Fibroblast of villous mesenchyme (primary cell): ENCODE measurements at regions not wholly inside any gene's neighbourhood (a gene's known extent, or its start where the extent isn't known, plus 50 kb on each side); places are given as distances from the start of the nearest gene placed in this dataset.

Experiments
- DNase-seq: peaks from one replicate; pipeline ENCODE4 v3.0.0-alpha.2; 2010; ENCODE audit warnings: low read depth
- H3K4me3 ChIP-seq: 2 replicates; pipeline ENCODE4 v1.5.1; 2011; ENCODE audit warnings: low read depth, mild to moderate bottlenecking, low read length
- TF ChIP-seq, protein P1 (sequence below): IDR thresholded peaks from 2 replicates; pipeline ENCODE4 v1.5.1; 2012; ENCODE audit warnings: low read depth, mild to moderate bottlenecking, low read length; ENCODE audit not compliant: insufficient read depth

DNA sequence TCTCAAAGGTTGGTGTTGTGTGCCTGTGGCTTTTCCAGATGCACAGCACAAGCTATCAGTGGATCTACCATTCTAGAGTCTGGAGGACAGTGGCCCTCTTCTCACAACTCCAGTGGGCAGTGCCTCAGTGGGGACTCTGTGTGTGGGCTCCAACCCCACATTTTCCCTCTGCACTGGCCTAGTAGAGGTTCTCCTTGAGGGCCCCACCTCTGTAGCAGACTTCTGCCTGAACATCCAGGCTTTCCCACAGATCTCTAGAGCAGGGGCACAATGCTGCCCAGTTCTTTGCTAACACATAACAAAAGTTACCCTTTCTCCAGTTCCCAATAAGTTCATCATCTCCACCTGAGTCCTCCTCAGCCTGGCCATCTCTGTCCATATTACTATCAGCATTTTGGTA lies 102.1 kb upstream of the ANKRD55 start:
- no peak for DNase-seq
- TF ChIP-seq, protein P1, sequence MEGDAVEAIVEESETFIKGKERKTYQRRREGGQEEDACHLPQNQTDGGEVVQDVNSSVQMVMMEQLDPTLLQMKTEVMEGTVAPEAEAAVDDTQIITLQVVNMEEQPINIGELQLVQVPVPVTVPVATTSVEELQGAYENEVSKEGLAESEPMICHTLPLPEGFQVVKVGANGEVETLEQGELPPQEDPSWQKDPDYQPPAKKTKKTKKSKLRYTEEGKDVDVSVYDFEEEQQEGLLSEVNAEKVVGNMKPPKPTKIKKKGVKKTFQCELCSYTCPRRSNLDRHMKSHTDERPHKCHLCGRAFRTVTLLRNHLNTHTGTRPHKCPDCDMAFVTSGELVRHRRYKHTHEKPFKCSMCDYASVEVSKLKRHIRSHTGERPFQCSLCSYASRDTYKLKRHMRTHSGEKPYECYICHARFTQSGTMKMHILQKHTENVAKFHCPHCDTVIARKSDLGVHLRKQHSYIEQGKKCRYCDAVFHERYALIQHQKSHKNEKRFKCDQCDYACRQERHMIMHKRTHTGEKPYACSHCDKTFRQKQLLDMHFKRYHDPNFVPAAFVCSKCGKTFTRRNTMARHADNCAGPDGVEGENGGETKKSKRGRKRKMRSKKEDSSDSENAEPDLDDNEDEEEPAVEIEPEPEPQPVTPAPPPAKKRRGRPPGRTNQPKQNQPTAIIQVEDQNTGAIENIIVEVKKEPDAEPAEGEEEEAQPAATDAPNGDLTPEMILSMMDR, result no peak
- H3K4me3 ChIP-seq, result no peak overlapping the region

DNA sequence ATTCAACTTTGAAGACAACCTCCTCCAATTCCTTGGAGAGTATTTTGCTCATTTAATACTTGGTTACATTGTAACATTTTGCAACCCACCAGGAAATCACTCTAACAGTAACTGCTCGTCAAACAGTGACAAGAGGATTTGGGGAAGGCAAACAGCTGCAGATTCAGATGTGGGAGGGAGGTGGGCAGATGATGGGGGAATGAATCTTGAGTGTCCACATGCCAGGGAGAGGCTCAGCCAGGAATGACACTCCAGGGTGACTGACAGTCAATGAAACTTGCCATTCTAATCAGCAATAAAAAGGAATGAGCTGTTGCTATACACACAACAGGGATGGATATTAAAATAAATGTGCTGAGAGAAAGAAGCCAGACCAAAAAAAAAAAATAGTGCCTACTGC lies 97.7 kb upstream of the ANKRD55 start:
- TF ChIP-seq, protein P1, result no peak
- DNase-seq, result no peak
- H3K4me3 ChIP-seq, result no peak overlapping the region

DNA sequence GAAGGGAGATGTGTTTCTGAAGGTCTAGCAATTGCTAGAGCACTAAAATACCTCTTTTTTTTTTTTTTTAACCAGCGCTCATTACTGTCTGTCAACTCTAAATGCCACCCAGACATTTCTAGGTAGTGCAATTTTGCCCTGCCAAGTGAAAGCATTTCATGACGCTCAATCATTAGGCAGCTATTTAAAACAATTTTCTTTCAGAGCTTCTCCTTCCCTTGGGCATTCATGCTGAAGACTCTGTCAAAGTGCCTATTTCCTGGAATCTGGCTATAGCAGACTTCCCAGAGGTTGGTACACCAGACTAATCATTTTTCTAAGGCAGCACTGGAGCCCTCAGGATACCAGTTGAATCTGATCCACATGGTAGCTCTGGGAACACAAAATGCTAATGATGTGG lies 97.0 kb upstream of the ANKRD55 start:
- no peak overlapping the region for H3K4me3 ChIP-seq
- DNase-seq, result no peak
- TF ChIP-seq, protein P1, result no peak

GRCh38 chr5:56329652-56330051 lies 96.5 kb upstream of the ANKRD55 start:
- H3K4me3 ChIP-seq, result no peak overlapping the region
- TF ChIP-seq, protein P1, result no peak

GRCh38 chr5:56328753-56329560 lies 95.8 kb upstream of the ANKRD55 start:
- peak; percentile 64 for DNase-seq
- TF ChIP-seq, protein P1, result no peak
- H3K4me3 ChIP-seq, result no peak overlapping the region

More at GRCh38 chr5:56329652-56330051, 96.5 kb upstream of the ANKRD55 start:
- DNase-seq, result no peak

- TF ChIP-seq, protein P1, result no peak
- no peak overlapping the region for H3K4me3 ChIP-seq
- DNase-seq, result no peak
Measured at GRCh38 chr5:56327809-56328208, 94.7 kb upstream of the ANKRD55 start.

DNA sequence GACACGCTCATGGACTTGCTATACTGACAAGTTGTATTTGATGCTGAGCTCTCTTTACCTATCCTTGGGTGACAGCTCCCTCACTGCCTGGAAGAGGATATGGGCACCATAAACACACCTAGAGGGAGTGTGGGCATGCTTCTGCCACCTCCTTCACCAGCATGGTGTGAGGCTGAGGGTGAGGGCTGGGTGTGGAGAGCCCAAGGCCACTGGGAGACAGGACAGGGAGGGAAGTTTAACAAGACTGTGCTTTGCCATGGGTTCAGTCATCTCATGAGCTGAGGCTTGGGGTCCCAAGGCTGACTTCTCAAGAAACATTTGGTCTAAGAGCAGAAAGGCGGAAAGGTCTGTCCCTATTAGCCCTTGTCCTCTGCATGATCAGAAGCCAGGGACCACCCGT lies 93.6 kb upstream of the ANKRD55 start:
- TF ChIP-seq, protein P1, result no peak
- no peak overlapping the region for H3K4me3 ChIP-seq
- no peak for DNase-seq
